ENCODE measurements at regions not wholly inside any gene's neighbourhood (a gene's known extent, or its start where the extent isn't known, plus 50 kb on each side); places are given as distances from the start of the nearest gene placed in this dataset.
A peak's percentile ranks its signal among the peaks of the same experiment; 100 is the strongest.
"Not testable (repeated sequence)": the region's sequence is repeated elsewhere in the genome, so short reads cannot be mapped to it uniquely, and the experiment has no call there.

DNA sequence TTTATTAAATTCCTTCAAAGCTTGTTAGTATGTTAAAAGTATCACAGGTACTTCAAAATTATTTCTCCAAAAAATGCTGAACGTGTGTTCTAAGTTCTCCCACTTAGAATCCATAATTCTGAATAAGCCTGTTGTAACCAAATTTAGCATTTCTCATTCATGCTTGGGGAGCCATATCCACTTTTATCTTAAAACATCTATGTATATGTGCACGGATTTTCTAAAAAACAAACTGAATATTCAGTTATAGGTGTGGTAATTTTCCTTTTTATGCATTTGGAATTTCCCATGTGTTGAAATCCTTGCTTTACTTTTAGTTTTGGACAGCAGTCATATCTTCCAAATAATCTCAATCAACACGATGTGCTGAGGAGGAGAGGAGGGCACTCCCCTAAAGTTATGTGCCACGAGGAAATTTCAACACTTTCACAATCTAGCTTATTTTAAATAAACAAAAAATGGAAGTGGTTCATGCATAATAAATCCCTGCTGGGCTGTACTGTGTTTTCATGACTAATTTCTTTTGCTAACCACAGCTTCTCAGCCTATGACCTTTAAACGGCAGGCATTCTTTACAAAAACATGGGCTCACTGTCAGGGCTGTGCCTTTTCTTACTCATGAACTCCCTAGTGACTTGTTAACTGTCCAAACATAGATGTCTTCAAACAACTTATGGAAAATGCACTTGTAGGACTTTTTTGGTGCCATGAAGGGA, 380.3 kb upstream of the SEMA3C start:
- TF ChIP-seq, protein P1, sequence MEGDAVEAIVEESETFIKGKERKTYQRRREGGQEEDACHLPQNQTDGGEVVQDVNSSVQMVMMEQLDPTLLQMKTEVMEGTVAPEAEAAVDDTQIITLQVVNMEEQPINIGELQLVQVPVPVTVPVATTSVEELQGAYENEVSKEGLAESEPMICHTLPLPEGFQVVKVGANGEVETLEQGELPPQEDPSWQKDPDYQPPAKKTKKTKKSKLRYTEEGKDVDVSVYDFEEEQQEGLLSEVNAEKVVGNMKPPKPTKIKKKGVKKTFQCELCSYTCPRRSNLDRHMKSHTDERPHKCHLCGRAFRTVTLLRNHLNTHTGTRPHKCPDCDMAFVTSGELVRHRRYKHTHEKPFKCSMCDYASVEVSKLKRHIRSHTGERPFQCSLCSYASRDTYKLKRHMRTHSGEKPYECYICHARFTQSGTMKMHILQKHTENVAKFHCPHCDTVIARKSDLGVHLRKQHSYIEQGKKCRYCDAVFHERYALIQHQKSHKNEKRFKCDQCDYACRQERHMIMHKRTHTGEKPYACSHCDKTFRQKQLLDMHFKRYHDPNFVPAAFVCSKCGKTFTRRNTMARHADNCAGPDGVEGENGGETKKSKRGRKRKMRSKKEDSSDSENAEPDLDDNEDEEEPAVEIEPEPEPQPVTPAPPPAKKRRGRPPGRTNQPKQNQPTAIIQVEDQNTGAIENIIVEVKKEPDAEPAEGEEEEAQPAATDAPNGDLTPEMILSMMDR (IDR thresholded peaks at IDR 0.05) = no peak
- Histone ChIP-seq H3K27me3 (no peaks in the 10 kb centered on the region), H3K4me1 (peaks cover 3 to 15% of the 10 kb centered on the region in 2 donors), H3K36me3 (no peaks in the 10 kb centered on the region), H3K27ac (no peak overlapping the region), H3K9me3 (no peaks in the 10 kb centered on the region), H3K4me3 (no peak overlapping the region)
- peak; percentile 82 for ATAC-seq
- DNase-seq = peak in 1 of 4 donors; percentile 5
- intact Hi-C loops (cut with DNase I) = no loop called here

DNA sequence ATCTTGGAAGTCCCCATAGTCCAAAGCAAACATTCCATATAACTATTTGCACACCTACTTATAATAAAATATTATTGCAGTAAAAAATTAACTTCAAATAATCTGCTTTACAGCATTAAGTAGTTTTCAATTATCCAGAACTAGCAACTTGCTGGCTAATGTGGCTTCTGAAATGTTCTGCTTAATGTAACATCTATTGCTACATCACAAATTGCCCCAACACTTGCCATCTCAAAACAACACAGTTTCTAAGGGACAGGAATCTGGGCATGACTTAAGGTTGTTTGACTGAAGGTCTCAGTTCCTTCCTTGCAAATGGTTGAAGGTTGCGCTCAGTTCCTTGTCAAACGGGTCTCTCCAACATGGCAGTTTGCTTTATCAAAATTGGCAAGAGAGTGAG, 378.5 kb upstream of the SEMA3C start:
- intact Hi-C loops (cut with DNase I) = no loop called here
- Histone ChIP-seq H3K27ac (no peak overlapping the region), H3K9me3 (no peaks in the 10 kb centered on the region), H3K27me3 (no peaks in the 10 kb centered on the region), H3K36me3 (no peaks in the 10 kb centered on the region), H3K4me1 (peaks cover 3 to 15% of the 10 kb centered on the region in 2 donors), H3K4me3 (no peak overlapping the region)
- DNase-seq (no peak), ATAC-seq (no peak)
- TF ChIP-seq, protein P1 (IDR thresholded peaks at IDR 0.05) = no peak

DNA sequence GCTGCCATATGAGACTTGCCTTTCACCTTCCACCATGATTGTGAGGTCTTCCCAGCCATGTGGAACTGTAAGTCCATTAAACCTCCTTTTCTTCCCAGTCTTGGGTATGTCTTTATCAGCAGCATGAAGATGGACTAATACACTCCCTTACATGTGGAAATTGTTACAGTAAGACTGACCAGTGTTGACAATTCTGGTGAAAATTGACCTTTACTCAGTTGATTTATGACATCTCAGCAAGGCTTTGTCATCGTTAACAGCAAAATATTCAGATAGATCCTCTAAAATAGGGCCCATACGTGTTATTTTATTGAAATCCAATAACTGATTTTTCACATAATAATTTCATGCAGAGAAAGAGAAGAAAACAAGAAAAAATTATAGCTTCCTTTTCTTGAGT, 377.9 kb upstream of the SEMA3C start:
- no peak for DNase-seq
- Histone ChIP-seq H3K36me3 (no peaks in the 10 kb centered on the region), H3K27me3 (no peaks in the 10 kb centered on the region), H3K4me3 (no peak overlapping the region), H3K9me3 (no peaks in the 10 kb centered on the region), H3K4me1 (peaks cover 3 to 15% of the 10 kb centered on the region in 2 donors), H3K27ac (no peak overlapping the region)
- intact Hi-C loops (cut with DNase I) = no loop called here
- ATAC-seq = no peak
- TF ChIP-seq, protein P1 (IDR thresholded peaks at IDR 0.05) = no peak

DNA sequence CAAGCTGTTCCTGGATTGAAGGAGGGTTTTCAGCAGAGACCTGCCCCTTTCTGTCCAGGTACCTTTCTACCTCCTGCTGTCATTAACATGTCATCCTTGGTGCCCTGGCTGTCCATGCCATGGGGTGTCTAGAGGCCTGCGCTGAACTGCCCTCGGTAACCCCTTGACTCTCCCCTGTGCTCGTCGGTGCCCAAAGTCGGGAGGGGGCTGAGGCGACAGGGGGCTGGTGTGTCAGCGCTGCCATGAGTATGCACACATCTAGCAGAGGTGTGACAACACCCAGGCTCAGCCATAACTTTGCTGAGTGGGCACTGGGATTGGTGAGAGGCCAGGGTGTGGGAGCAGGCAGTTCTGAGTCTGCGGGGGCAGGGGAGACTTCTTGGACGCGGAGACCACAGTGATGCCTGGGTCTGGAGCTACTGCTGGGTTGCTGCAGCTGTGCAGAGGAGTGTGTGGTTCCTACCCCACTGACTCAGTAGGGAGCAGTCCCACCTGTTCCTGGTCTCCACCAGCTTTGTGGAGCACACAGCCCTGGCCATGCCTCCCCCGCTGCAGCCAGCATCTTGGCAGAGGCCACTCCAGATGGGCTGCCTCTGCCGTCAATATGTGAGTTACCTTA, 376.2 kb upstream of the SEMA3C start:
- TF ChIP-seq, protein P1 (IDR thresholded peaks at IDR 0.05) = no peak
- peaks cover 3 to 14% of the 10 kb centered on the region in 2 donors for H3K4me1 ChIP-seq
- ATAC-seq = no peak
- H3K27me3 ChIP-seq = no peaks in the 10 kb centered on the region
- no peaks in the 10 kb centered on the region for H3K9me3 ChIP-seq
- intact Hi-C loops (cut with DNase I) = no loop called here
- no peak overlapping the region for H3K4me3 ChIP-seq
- H3K27ac ChIP-seq = no peak overlapping the region
- no peaks in the 10 kb centered on the region for H3K36me3 ChIP-seq
- peak in 1 of 4 donors; percentile 51 for DNase-seq

DNA sequence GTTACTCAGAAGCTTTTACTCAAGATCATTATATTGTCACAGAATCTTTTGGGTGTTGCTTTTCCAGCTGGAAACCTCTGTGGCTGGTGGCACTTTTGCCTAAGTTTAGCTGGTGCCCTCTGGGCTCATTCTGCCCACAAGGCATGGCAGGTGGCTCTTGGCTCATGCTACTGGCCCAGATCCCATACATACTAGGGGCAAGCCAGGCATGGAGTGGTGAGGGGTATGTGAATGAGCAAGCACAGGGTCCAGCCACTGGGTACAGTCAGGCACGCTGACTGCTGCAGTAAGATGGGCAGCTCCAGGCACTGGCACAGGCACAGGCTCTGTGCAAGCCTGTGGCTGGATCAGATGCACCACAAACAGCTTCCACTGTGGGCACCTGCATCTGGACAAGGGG, 375.0 kb upstream of the SEMA3C start:
- peaks cover 0 to 4% of the 10 kb centered on the region in 2 donors for H3K4me1 ChIP-seq
- DNase-seq (no peak), ATAC-seq (no peak)
- no peak overlapping the region for H3K4me3 ChIP-seq
- intact Hi-C loops (cut with DNase I) = no loop called here
- H3K27me3 ChIP-seq = no peaks in the 10 kb centered on the region
- no peaks in the 10 kb centered on the region for H3K9me3 ChIP-seq
- no peak overlapping the region for H3K27ac ChIP-seq
- no peaks in the 10 kb centered on the region for H3K36me3 ChIP-seq
- TF ChIP-seq, protein P1 (IDR thresholded peaks at IDR 0.05) = no peak

DNA sequence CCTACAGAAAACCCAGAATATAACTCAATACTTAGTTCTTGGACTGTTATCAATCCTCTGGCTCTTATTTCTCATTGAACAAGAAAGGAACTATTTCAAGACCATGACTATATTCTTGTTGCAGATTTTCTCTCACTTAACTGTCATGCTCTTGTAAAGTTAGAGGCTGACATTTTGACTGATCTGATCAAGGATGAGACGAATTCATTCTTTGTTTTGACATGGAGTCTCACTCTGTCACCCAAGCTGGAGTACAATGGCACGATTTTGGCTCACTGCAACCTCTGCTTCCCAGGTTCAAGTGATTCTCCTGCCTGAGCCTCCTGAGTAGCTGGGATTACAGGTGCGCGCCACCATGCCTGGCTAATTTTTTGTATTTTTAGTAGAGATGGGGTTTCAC, 367.9 kb upstream of the SEMA3C start:
- H3K36me3 ChIP-seq; H3K4me1 ChIP-seq; H3K27me3 ChIP-seq; H3K27ac ChIP-seq; H3K4me3 ChIP-seq; ATAC-seq; DNase-seq; intact Hi-C loops (cut with DNase I); H3K9me3 ChIP-seq: not testable (repeated sequence)

Measured in left lung (tissue), 4 donors.